ENCODE measurements at regions not wholly inside any gene's neighbourhood (a gene's known extent, or its start where the extent isn't known, plus 50 kb on each side); places are given as distances from the start of the nearest gene placed in this dataset.
"Not testable (repeated sequence)": the region's sequence is repeated elsewhere in the genome, so short reads cannot be mapped to it uniquely, and the experiment has no call there.

- not testable (repeated sequence) for DNase-seq (ENCODE audit: low spot score)
Measured at GRCh38 chr20:47842004-47842403, 56.7 kb upstream of the SULF2 start.

GRCh38 chr20:47836256-47836817 is 51.1 kb upstream of the SULF2 start:
- DNase-seq (ENCODE audit: low spot score), result not testable (repeated sequence)
